Prostate gland (tissue), 2 donors: ENCODE measurements at regions not wholly inside any gene's neighbourhood (a gene's known extent, or its start where the extent isn't known, plus 50 kb on each side); places are given as distances from the start of the nearest gene placed in this dataset.

Experiments
- DNase-seq: peaks from one replicate; pipeline ENCODE4 v3.0.0-alpha.2; 2019; ENCODE audit warnings: low spot score
- H3K27ac ChIP-seq, 2 donors: fragments of 200-600 bp; sonication (generic); 2 replicates each; pipeline ENCODE4 v1.5.1; 2017 to 2019
- H3K27me3 ChIP-seq: fragments of 200-600 bp; sonication (generic); replicated peaks from 2 replicates; pipeline ENCODE4 v1.5.1; 2019; ENCODE audit not compliant: insufficient read depth
- H3K36me3 ChIP-seq, 2 donors: fragments of 200-600 bp; sonication (generic); 1 replicate in 1 of 2; 2 replicates in 1 of 2; pipeline versions ENCODE4 v1.5.1 to v1.8.1; 2017 to 2019
- H3K4me1 ChIP-seq: fragments of 200-600 bp; sonication (generic); replicated peaks from 2 replicates; pipeline ENCODE4 v1.5.1; 2019
- H3K4me3 ChIP-seq, 2 donors: fragments of 200-600 bp; sonication (generic); 2 replicates each; pipeline ENCODE4 v1.5.1; 2017 to 2019
- H3K9me3 ChIP-seq: fragments of 200-600 bp; sonication (generic); 2 replicates; pipeline ENCODE4 v1.5.1; 2017
- CTCF ChIP-seq, 4 experiments: fragments of 200-600 bp in 2 of 4; fragments of 450-650 bp in 2 of 4; sonication (generic) in 2 of 4; IDR thresholded peaks; 1 replicate in 3 of 4; 2 replicates in 1 of 4; pipeline ENCODE4 v1.5.1; 2016 to 2019; ENCODE audit warnings: antibody characterized with exemption in 4 of 4, mild to moderate bottlenecking in 2 of 4, moderate library complexity in 2 of 4
- POLR2A ChIP-seq: fragments of 450-650 bp; IDR thresholded peaks from one replicate; pipeline ENCODE4 v1.6.1; 2016; ENCODE audit warnings: antibody characterized with exemption, mild to moderate bottlenecking
- POLR2AphosphoS5 ChIP-seq: sonication (generic); formaldehyde crosslinking; IDR thresholded peaks from one replicate; pipeline ENCODE4 v1.6.1; 2017; ENCODE audit warnings: antibody characterized with exemption
- WGBS: methylation state at CpG from one replicate; pipeline ENCODE4 v1.1.5; 2018; 5-methylcytosine and 5-hydroxymethylcytosine counted together
- intact Hi-C: fragments of 100-400 bp; cut with DNase I; formaldehyde crosslinking; loops from one replicate; pipeline ENCODE4 v1.14.2; 2022

- intact Hi-C loops: loop anchor here (10.0 kb wide), 1 partner anchor 1059 kb away; the partner anchor contains the start of genes HOXA3 and HOXA7
- Histone ChIP-seq H3K27me3 (no peaks in the 10 kb centered on the region), H3K4me1 (no peaks in the 10 kb centered on the region), H3K9me3 (no peaks in the 10 kb centered on the region), H3K27ac (no peak overlapping the region), H3K4me3 (no peak overlapping the region), H3K36me3 (no peaks in the 10 kb centered on the region)
- no peak for TF ChIP-seq POLR2A
- no peak for TF ChIP-seq CTCF (IDR thresholded peaks at IDR 0.05)
- no peak for TF ChIP-seq POLR2AphosphoS5
- no peak for DNase-seq
- WGBS: 83% methylated on average over 3 of the region's 3 CpGs
These were observed 55.9 kb upstream of the NFE2L3 start for GRCh38 chr7:26096136-26096535.

- Histone ChIP-seq H3K36me3 (no peaks in the 10 kb centered on the region), H3K27me3 (no peaks in the 10 kb centered on the region), H3K27ac (no peak overlapping the region), H3K9me3 (no peaks in the 10 kb centered on the region), H3K4me1 (no peaks in the 10 kb centered on the region), H3K4me3 (no peak overlapping the region)
- intact Hi-C loops: loop anchor here (10.0 kb wide), 1 partner anchor 1057 kb away; the partner anchor contains the start of genes HOXA3 and HOXA7
- 92% methylated on average over 7 of the region's 7 CpGs for WGBS
- no peak for DNase-seq
- TF ChIP-seq POLR2A: no peak
- TF ChIP-seq CTCF (IDR thresholded peaks at IDR 0.05): no peak
- no peak for TF ChIP-seq POLR2AphosphoS5
These were observed 53.9 kb upstream of the NFE2L3 start for GRCh38 chr7:26097837-26098668.

GRCh38 chr7:26099236-26099635 lies 52.8 kb upstream of the NFE2L3 start:
- no peak for TF ChIP-seq POLR2A
- no peak for TF ChIP-seq POLR2AphosphoS5
- no peak for TF ChIP-seq CTCF (IDR thresholded peaks at IDR 0.05)
- H3K36me3 ChIP-seq: no peaks in the 10 kb centered on the region
- intact Hi-C loops: loop anchor here (10.0 kb wide), 1 partner anchor 1056 kb away; the partner anchor contains the start of genes HOXA3 and HOXA7
- WGBS: 89% methylated on average over 7 of the region's 7 CpGs
- no peak overlapping the region for H3K4me3 ChIP-seq
- no peaks in the 10 kb centered on the region for H3K4me1 ChIP-seq
- H3K9me3 ChIP-seq: no peaks in the 10 kb centered on the region
- no peaks in the 10 kb centered on the region for H3K27me3 ChIP-seq
- no peak for DNase-seq
- no peak overlapping the region for H3K27ac ChIP-seq

- TF ChIP-seq POLR2AphosphoS5 (no peak), CTCF (IDR thresholded peaks at IDR 0.05) (no peak), POLR2A (no peak)
These were observed 51.3 kb upstream of the NFE2L3 start for GRCh38 chr7:26100406-26101339.

More at GRCh38 chr7:26100406-26101339, 51.3 kb upstream of the NFE2L3 start:
- intact Hi-C loops: no loop called here
- H3K4me3 ChIP-seq: no peak overlapping the region
- 72% methylated on average over 17 of the region's 17 CpGs for WGBS
- no peaks in the 10 kb centered on the region for H3K9me3 ChIP-seq
- H3K36me3 ChIP-seq: no peaks in the 10 kb centered on the region
- no peak overlapping the region for H3K27ac ChIP-seq
- no peaks in the 10 kb centered on the region for H3K4me1 ChIP-seq
- no peaks in the 10 kb centered on the region for H3K27me3 ChIP-seq
- no peak for DNase-seq
